Right cardiac atrium (tissue), 5 donors: ENCODE measurements at regions not wholly inside any gene's neighbourhood (a gene's known extent, or its start where the extent isn't known, plus 50 kb on each side); places are given as distances from the start of the nearest gene placed in this dataset.

Source experiments
- ATAC-seq, 2 donors: fragments of 200-7000 bp; cut with Tn5 transposase; one replicate each; pipeline versions ENCODE4 v1.8.0 to v1.9.1; 2020; ENCODE audit warnings: moderate library complexity in 2 of 2, mild to moderate bottlenecking in 1 of 2
- DNase-seq, 3 donors: peaks; one replicate each; pipeline ENCODE4 v3.0.0-alpha.2; 2020
- H3K27ac ChIP-seq: one replicate; pipeline ENCODE4 v1.5.1; 2013; ENCODE audit warnings: mild to moderate bottlenecking, low read length, control low read depth, moderate library complexity
- H3K27me3 ChIP-seq: one replicate; pipeline ENCODE4 v1.6.1; 2013; ENCODE audit not compliant: control insufficient read depth, insufficient read depth
- H3K4me1 ChIP-seq: one replicate; pipeline ENCODE4 v1.6.1; 2013; ENCODE audit warnings: low read length; ENCODE audit not compliant: control insufficient read depth, insufficient read depth
- H3K4me3 ChIP-seq: one replicate; pipeline ENCODE4 v1.5.1; 2013; ENCODE audit warnings: low read length, control low read depth
- H3K9me3 ChIP-seq: one replicate; pipeline ENCODE4 v1.6.1; 2013; ENCODE audit warnings: low read length; ENCODE audit not compliant: control insufficient read depth
- WGBS: extraction: QIAGEN DNeasy Blood & Tissue Kit; methylation state at CpG from one replicate; pipeline ENCODE4 v1.1.7; 2013; 5-methylcytosine and 5-hydroxymethylcytosine counted together
- intact Hi-C, 4 donors: fragments of 100-400 bp; cut with DNase I; formaldehyde crosslinking; loops; one replicate each; pipeline versions ENCODE4 v1.11.0 to v1.14.0; 2022 to 2023
- donor health status: healthy with polysubstance abuse.
- donor health status: DM: no; HTN: yes; CAD: no.
- donor health status: DM: no; HTN: no; CAD: no.
- donor health status: DM: no; HTN: yes; CAD: no; lungs with severe emphysema.
- donor health status: DM: yes; HTN: yes; CAD: no.

DNA sequence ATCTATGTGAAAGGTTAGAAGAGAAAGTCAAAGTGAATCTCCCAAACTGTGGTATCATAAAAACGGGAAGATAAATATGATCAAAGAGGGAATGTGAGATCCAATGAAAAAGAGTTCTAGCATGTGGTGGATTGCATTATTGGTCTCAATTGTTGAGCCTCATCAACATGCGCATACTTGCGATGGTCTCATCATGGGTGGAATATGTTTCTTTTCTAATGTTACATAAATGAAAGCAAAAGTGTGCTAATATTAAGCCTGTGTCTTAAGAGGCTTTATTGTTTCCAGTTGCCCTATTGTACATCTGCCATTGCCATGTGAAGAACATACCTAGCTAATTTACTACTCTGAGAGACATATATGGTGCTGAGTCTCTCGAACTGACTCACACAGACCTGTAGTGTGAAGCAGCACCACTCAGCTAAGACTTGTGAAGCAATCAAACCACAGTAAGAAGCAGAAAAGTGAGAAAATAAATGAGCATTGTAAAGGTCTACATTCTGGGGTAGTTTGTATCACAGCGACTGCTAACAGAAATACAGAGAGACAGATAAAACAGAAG, 645.5 kb upstream of the PCDH15 start:
- Histone ChIP-seq H3K27me3 (no peaks in the 10 kb centered on the region), H3K4me1 (no peaks in the 10 kb centered on the region), H3K27ac (no peak overlapping the region), H3K9me3 (peaks cover 2% of the 10 kb centered on the region), H3K4me3 (no peak overlapping the region)
- WGBS = 93% methylated on average over 5 of the region's 5 CpGs
- no peak for ATAC-seq
- intact Hi-C loops = no loop called here
- DNase-seq = no peak

DNA sequence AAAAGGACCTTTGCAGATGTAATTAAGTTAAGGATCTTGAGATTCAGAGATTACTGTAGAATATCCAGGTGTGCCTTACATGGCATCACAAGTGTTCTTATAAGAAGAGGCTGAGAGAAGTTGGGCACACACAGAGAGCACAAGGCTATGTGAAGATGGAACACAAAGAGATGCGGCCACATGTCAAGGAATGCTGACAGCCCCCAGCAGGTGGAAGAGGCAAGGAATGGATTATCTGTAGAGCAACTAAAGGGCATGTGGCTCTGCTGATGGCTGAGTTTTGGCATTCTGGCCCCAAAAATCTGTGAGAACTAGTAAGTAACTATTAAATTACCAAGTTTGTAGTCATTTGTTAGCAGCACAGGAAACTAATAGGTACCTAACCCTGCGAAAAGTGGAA, 640.7 kb upstream of the PCDH15 start:
- ATAC-seq (no peak), DNase-seq (no peak)
- H3K9me3 ChIP-seq = peaks cover 2% of the 10 kb centered on the region
- intact Hi-C loops = no loop called here
- H3K27me3 ChIP-seq = no peaks in the 10 kb centered on the region
- H3K27ac ChIP-seq = no peak overlapping the region
- no peak overlapping the region for H3K4me3 ChIP-seq
- WGBS = 87% methylated on average over 2 of the region's 2 CpGs
- H3K4me1 ChIP-seq = no peaks in the 10 kb centered on the region

DNA sequence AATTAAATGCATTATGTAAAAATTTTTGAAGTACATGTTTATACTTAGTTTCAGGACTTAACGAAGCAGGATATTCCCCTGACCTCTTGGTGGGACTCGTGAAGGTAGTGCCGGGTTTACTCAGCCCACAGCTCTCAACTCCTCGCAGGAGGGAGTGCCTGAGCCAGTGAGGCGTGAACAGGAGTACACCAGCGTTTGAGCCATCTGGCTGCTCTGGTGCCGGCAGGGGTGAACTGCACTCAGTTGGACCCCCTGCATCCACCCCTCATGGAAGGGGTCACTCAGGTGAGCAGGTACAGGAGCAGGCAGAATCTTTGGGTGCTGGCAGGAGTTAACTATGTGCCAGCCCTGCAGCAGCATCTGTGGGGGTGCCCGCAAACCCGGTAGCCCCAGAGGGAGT, 625.1 kb upstream of the PCDH15 start:
- Histone ChIP-seq H3K27me3 (no peaks in the 10 kb centered on the region), H3K27ac (no peak overlapping the region), H3K4me1 (no peaks in the 10 kb centered on the region), H3K9me3 (no peaks in the 10 kb centered on the region), H3K4me3 (no peak overlapping the region)
- peak in 1 of 3 donors; percentile 39 for DNase-seq
- intact Hi-C loops = no loop called here
- 87% methylated on average over 9 of the region's 9 CpGs for WGBS
- peak in 1 of 2 donors; percentile 24 for ATAC-seq

DNA sequence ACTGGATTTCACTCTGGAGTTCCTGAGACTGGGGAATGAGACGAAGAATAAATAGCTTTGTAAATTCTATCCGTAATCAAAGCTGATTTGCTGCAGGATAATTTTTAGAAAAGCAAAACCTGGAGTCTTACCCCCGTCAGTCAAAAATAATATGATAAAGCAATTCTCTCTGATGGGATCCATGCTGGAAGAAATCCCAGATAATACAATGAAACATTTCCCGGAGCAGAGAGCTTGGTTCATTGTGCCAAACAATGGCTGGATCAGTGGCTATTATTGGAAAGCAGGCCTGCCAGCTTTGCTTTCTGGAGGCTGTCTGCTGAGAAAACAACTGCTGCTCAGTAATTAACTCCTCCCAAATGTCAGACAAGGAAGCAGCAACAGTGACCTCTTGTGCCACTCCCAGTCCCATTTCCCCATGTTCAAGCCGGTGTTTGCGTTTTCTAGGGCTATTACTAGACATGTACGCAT, 609.4 kb upstream of the PCDH15 start:
- Histone ChIP-seq H3K9me3 (no peaks in the 10 kb centered on the region), H3K27ac (no peak overlapping the region), H3K27me3 (no peaks in the 10 kb centered on the region), H3K4me1 (no peaks in the 10 kb centered on the region), H3K4me3 (peak overlapping the region; percentile 34)
- WGBS = 16% methylated on average over 7 of the region's 7 CpGs
- peak; percentile 40 to 67 (median 48) for DNase-seq
- peak; percentile 96 to 99 for ATAC-seq
- intact Hi-C loops = no loop called here

DNA sequence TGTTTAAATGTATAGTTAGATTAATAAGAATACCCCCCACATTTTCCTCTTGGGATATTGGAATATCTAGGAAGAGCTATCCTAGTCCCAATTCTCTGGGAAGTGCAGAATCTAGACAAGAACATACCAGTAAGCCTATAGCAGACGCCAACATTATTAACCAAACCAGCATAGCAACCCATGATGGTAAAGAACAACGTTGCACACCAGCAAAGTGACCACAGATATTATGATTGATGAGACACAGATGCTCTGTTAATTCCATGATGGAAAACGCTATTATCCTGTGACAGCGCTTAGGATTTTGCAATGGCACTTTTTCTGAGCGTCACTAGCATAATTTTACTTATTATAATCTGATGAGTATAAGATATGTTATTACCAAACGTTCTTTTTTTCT, 603.1 kb upstream of the PCDH15 start:
- no peak for DNase-seq
- Histone ChIP-seq H3K27me3 (no peaks in the 10 kb centered on the region), H3K4me1 (no peaks in the 10 kb centered on the region), H3K9me3 (no peaks in the 10 kb centered on the region), H3K4me3 (no peak overlapping the region), H3K27ac (no peak overlapping the region)
- ATAC-seq = no peak
- WGBS = 72% methylated on average over 6 of the region's 6 CpGs
- intact Hi-C loops = no loop called here

DNA sequence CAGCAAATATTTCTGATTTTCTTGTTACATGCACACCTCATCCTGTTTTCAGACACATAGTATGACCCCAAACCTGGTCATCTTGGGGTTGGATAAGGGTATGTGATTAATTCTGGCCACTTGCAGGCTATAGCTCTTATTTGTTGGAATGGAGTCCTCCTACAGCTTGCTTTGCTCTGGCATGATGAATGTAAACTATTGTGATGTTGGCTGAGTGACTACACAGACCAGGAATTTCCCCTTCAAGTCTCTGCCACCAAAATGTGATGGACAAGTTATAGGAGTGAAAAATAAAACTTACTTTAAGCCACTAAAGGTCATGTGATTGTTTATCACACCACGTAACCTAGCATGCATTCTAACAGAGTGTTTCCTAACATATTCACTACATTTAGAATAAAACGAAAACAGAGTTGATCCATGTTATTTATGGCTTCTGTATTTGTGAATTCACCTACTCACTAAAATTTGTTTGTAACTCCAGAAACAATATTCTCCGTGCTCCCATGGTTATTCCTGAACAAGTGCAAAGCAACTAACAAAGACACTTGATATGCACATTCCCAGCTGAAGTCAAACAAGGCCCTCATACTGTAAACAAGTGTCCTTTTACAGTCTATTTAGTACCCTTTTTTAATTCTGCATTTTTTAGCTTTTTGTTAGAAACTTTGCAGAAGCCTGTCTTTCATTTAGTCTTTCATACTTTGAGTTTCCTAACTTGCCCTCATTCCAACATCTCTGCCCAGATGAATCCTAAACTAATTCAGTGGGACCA, 599.2 kb upstream of the PCDH15 start:
- no peak overlapping the region for H3K4me3 ChIP-seq
- intact Hi-C loops = no loop called here
- no peak overlapping the region for H3K27ac ChIP-seq
- no peaks in the 10 kb centered on the region for H3K4me1 ChIP-seq
- no peak for ATAC-seq
- DNase-seq = no peak
- WGBS = 65% methylated on average over 3 of the region's 3 CpGs
- H3K27me3 ChIP-seq = no peaks in the 10 kb centered on the region
- H3K9me3 ChIP-seq = no peaks in the 10 kb centered on the region

DNA sequence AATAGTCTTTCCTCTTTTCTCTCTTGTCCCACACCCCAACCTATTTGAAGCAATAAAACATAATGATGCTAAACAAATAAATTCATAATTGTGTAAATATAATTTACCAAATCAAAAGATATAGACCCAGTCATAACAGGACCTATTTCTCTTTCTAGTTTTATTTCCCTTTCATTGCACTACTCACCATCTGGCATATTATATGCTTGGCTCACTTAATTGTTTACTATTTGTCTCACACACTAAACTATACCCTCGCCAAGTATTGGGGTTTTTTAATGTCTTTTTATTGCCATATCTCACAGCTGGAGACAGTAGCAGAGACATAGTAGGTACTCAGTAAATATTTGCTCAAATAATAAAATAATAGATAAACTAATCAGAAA, 597.5 kb upstream of the PCDH15 start:
- intact Hi-C loops = no loop called here
- DNase-seq = no peak
- H3K9me3 ChIP-seq = no peaks in the 10 kb centered on the region
- ATAC-seq = no peak
- H3K4me3 ChIP-seq = no peak overlapping the region
- no peak overlapping the region for H3K27ac ChIP-seq
- WGBS = 69% methylated on average over 1 of the region's 1 CpG
- no peaks in the 10 kb centered on the region for H3K4me1 ChIP-seq
- no peaks in the 10 kb centered on the region for H3K27me3 ChIP-seq

DNA sequence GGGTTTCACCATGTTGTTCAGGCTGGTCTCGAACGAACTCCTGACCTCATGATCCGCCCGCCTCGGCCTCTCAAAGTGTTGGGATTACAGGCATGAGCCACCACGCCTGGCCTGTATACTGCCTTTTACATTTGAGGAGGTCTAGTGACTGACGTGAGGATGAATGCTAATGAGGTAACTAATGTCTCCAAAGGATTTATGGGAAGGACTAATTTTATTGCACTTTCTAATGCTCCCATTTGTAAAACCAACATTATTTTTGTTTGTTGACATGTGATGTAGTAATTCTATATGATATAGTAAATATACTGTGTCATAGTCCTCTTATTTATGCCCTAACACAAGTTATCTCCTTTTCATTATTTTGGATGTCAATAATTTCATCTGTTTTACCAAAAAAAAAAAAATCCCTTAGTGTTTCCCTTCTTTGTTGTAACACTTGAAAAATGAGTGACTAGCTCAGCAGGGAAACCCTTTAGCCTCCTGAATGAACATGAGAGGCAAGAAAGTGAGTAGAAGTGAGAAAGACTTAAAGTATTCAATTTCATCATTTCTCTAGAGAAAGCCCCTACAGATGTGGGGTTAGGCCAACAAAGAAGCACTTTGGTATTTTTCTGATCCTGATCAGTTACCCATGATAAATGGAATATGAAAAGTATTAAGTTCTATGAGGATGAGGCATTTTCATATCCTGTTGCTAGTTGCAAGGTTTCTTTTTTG, 596.9 kb upstream of the PCDH15 start:
- no peaks in the 10 kb centered on the region for H3K27me3 ChIP-seq
- H3K9me3 ChIP-seq = no peaks in the 10 kb centered on the region
- 88% methylated on average over 7 of the region's 7 CpGs for WGBS
- ATAC-seq (no peak), DNase-seq (peak in 1 of 3 donors; percentile 19)
- H3K4me3 ChIP-seq = no peak overlapping the region
- no peak overlapping the region for H3K27ac ChIP-seq
- H3K4me1 ChIP-seq = no peaks in the 10 kb centered on the region
- intact Hi-C loops = no loop called here

DNA sequence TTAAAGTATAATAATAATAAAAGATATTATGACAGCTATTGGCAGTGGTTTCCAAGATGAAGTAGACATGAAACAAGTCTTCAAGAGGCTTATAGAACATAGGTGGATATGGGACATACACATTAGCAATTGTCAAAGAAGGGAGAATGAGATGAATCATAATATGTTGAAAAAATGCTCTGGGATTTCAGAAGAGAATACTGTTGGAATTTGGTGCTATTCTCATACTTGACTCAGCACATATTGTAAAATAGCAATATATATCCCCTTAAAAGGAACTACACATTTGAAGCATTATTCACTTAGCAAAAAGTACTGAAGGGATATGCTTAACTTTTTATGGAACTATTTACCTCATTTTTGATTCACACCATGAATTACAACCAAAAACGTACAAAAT, 577.2 kb upstream of the PCDH15 start:
- 72% methylated on average over 1 of the region's 1 CpG for WGBS
- DNase-seq (no peak), ATAC-seq (no peak)
- Histone ChIP-seq H3K27me3 (no peaks in the 10 kb centered on the region), H3K4me3 (no peak overlapping the region), H3K4me1 (peaks cover 2% of the 10 kb centered on the region), H3K9me3 (peaks cover 2% of the 10 kb centered on the region), H3K27ac (no peak overlapping the region)
- intact Hi-C loops = no loop called here

DNA sequence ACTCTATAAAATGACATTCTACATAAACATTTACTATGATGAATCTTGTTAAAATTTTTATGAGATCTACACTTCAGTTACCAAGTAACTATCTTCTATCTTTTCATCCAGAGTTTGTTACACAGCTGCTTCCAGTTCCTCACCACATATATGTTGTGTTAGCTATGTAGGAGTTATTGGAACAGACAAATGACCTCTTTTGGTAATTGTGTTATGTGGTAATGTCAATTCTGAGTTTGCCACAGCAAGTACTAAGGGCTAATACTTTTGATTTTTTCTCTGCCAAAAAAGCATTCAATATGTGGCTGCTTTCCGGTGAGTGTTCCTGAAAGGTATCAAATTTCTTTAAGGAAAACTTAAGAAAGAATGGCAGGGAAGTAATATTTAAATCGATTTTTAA, 573.9 kb upstream of the PCDH15 start:
- no peak for DNase-seq
- Histone ChIP-seq H3K9me3 (no peaks in the 10 kb centered on the region), H3K27ac (no peak overlapping the region), H3K4me1 (peaks cover 2% of the 10 kb centered on the region), H3K27me3 (no peaks in the 10 kb centered on the region), H3K4me3 (no peak overlapping the region)
- WGBS = 37% methylated on average over 2 of the region's 2 CpGs
- ATAC-seq = no peak
- intact Hi-C loops = no loop called here

DNA sequence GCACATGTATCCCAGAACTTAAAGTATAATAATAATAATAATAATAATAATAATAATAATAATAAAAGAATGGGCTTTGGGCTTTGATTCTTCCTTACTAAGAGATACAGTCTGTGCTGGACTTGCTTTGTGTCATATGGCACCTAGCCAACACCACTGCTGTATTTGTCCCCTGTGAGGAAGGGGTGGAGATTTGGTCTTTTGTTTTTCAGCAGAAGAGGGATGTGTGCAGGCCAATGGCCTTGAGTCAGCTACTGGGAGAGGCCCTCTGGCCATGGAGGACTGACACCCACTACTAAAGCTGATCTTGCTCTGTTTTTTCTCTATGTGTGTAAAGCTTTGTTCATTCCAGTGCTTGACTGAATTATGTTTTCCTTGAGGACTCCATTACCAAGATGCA, 573.0 kb upstream of the PCDH15 start:
- no peaks in the 10 kb centered on the region for H3K9me3 ChIP-seq
- peaks cover 2% of the 10 kb centered on the region for H3K4me1 ChIP-seq
- peak; percentile 71 to 97 for ATAC-seq
- H3K4me3 ChIP-seq = no peak overlapping the region
- H3K27me3 ChIP-seq = no peaks in the 10 kb centered on the region
- H3K27ac ChIP-seq = no peak overlapping the region
- peak; percentile 23 to 37 (median 29) for DNase-seq
- intact Hi-C loops = no loop called here
